Nephron progenitor cell (in vitro differentiated cells): ENCODE measurements at regions not wholly inside any gene's neighbourhood (a gene's known extent, or its start where the extent isn't known, plus 50 kb on each side); places are given as distances from the start of the nearest gene placed in this dataset.
"Not testable (repeated sequence)": the region's sequence is repeated elsewhere in the genome, so short reads cannot be mapped to it uniquely, and the experiment has no call there.

ENCODE experiments used
- DNase-seq: peaks from one replicate; pipeline ENCODE4 v3.0.0; 2021
- H3K27ac Mint-ChIP-seq: 2 replicates; pipeline ENCODE4 v1.8.0; 2021; ENCODE audit warnings: mild to moderate bottlenecking, moderate library complexity, mixed read lengths
- H3K27me3 Mint-ChIP-seq: 2 replicates; pipeline ENCODE4 v1.8.0; 2021; ENCODE audit warnings: mild to moderate bottlenecking, low read depth, mixed read lengths; ENCODE audit not compliant: poor library complexity
- H3K36me3 Mint-ChIP-seq: 2 replicates; pipeline ENCODE4 v1.8.0; 2021; ENCODE audit warnings: low read depth, mixed read lengths
- H3K4me1 Mint-ChIP-seq: 2 replicates; pipeline ENCODE4 v1.8.0; 2021; ENCODE audit warnings: mixed read lengths
- H3K4me3 Mint-ChIP-seq: 2 replicates; pipeline ENCODE4 v1.8.0; 2021; ENCODE audit warnings: mild to moderate bottlenecking, moderate library complexity, mixed read lengths
- H3K9me3 Mint-ChIP-seq: 2 replicates; pipeline ENCODE4 v1.8.0; 2021; ENCODE audit warnings: mild to moderate bottlenecking, moderate library complexity, mixed read lengths
- TF ChIP-seq, protein P1 (sequence below): fragments of 200-600 bp; sonication (generic); IDR thresholded peaks from 2 replicates; pipeline ENCODE4 v1.5.0; 2021; ENCODE audit warnings: antibody characterized with exemption

DNA sequence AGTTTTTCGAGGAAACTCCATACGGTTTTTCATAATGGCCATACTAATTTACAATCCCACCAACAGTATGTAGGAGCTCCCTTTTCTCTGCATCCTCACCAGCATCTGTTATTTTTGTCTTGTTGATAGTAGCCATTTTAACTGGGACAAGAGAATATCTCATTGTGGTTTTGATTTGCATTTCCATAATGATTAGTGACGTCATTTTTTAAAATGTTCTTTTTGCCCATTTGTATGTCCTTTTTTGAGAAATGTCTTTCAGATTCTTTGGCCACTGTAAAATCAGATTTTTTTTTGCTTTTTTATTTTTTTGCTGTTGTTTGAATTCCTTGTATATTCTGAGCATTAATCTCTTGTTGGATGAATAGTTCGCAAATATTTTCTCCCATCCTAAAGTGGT is 243.9 kb downstream of the TRIML1 start:
- no peaks in the 10 kb centered on the region for H3K27me3 Mint-ChIP-seq
- peaks cover 28% of the 10 kb centered on the region for H3K9me3 Mint-ChIP-seq
- DNase-seq, result no peak
- TF ChIP-seq, protein P1, sequence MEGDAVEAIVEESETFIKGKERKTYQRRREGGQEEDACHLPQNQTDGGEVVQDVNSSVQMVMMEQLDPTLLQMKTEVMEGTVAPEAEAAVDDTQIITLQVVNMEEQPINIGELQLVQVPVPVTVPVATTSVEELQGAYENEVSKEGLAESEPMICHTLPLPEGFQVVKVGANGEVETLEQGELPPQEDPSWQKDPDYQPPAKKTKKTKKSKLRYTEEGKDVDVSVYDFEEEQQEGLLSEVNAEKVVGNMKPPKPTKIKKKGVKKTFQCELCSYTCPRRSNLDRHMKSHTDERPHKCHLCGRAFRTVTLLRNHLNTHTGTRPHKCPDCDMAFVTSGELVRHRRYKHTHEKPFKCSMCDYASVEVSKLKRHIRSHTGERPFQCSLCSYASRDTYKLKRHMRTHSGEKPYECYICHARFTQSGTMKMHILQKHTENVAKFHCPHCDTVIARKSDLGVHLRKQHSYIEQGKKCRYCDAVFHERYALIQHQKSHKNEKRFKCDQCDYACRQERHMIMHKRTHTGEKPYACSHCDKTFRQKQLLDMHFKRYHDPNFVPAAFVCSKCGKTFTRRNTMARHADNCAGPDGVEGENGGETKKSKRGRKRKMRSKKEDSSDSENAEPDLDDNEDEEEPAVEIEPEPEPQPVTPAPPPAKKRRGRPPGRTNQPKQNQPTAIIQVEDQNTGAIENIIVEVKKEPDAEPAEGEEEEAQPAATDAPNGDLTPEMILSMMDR, result no peak
- H3K36me3 Mint-ChIP-seq, result no peaks in the 10 kb centered on the region
- no peak overlapping the region for H3K27ac Mint-ChIP-seq
- peaks cover 6% of the 10 kb centered on the region for H3K4me1 Mint-ChIP-seq
- no peak overlapping the region for H3K4me3 Mint-ChIP-seq

DNA sequence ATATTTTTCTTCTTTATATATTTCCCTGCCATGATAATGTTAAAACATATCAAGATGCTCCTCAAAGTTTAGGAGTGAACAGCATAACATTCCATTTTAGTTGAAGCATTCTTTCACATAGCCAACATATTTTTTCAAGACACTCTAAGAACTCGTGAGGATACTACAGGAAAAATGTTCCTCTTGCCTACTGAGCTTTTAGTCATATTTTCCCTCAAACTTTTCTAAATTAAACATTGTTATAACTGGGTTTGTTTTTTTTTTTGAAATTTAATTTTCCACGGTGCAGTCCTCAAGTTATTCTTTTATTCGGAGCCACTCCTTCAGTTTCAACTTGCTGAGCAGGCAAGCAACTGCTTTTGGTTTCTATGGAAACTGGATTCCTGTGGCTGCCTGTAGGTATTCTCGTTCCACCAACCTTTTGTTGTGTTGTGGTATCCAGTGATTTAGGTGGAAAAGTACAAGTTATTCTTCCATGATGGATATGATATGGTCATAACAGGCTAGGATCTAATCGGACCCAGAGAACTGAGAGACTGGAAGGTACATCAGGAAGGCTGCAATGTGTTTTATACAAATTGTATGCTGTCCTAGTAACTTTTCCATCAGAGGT is 248.0 kb downstream of the TRIML1 start:
- Mint-ChIP-seq H3K9me3 (peaks cover 47% of the 10 kb centered on the region), H3K36me3 (no peaks in the 10 kb centered on the region), H3K4me3 (no peak overlapping the region), H3K4me1 (peaks cover 6% of the 10 kb centered on the region), H3K27me3 (no peaks in the 10 kb centered on the region), H3K27ac (no peak overlapping the region)
- DNase-seq, result no peak
- TF ChIP-seq, protein P1, result no peak

DNA sequence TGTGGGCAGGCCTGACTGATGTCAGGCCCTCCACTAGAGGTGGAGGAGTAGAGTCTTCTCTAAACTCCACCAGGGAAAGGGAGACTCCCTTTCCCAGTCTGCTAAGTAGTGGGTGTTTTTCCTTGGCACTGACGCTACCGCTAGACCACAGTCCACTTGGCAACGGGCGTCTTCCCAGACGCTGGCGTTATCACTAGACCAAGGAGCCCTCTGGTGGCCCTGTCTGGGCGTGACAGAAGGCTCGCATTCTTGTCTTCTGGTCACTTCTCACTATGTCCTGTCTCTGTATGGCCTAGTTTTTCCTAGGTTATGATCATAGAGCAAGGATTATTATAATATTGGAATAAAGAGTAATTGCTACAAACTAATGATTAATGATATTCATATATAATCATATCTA is 252.1 kb downstream of the TRIML1 start:
- H3K9me3 Mint-ChIP-seq, result peaks cover 42% of the 10 kb centered on the region
- H3K4me1 Mint-ChIP-seq, H3K27me3 Mint-ChIP-seq, H3K36me3 Mint-ChIP-seq, H3K4me3 Mint-ChIP-seq, DNase-seq, H3K27ac Mint-ChIP-seq: not testable (repeated sequence)

DNA sequence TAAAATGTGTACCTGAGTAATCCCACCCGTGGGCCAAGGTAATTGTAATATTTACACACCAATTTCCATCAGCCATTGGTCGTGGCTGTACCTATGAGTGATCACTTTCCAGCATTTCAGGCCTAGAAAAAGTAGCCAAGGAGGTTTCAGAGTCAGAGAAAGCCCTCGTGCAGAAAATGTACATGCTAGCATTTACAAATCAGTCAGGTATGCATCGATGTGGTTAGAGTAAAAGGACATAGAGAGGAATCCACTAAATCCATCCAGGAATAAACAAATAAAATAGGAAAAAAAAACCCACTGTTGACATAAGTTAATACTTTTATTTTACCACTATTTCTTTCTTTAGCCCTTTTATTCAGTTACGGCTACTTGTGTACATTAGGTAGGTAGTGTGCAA is 256.8 kb downstream of the TRIML1 start:
- Mint-ChIP-seq H3K4me3 (no peak overlapping the region), H3K9me3 (peaks cover 19% of the 10 kb centered on the region), H3K27me3 (peaks cover 2% of the 10 kb centered on the region), H3K4me1 (no peaks in the 10 kb centered on the region), H3K36me3 (no peaks in the 10 kb centered on the region), H3K27ac (no peak overlapping the region)
- TF ChIP-seq, protein P1, result no peak
- no peak for DNase-seq

DNA sequence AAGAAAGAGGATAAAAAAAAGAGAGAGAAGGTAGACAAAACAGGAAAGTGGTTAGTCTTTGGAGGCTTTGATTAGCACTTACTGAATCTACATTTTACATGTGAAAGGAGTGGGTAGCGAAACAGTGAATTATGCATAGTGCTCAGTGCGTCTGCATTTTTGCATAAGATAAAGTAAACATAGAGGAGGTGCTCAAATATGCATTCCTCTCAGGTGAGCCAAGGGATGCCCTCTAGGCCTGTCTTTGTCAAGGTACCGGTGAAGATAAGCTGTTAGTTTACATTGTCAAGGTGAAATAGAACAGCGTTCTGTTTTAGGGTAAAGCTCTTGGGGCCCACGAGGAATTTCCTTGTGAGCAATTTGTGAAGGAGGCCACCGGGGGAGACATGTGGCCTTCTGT is 260.6 kb downstream of the TRIML1 start:
- Mint-ChIP-seq H3K27me3 (peaks cover 5% of the 10 kb centered on the region), H3K4me1 (no peaks in the 10 kb centered on the region), H3K4me3 (no peak overlapping the region), H3K27ac (no peak overlapping the region), H3K36me3 (no peaks in the 10 kb centered on the region), H3K9me3 (no peaks in the 10 kb centered on the region)
- TF ChIP-seq, protein P1, result no peak
- no peak for DNase-seq

DNA sequence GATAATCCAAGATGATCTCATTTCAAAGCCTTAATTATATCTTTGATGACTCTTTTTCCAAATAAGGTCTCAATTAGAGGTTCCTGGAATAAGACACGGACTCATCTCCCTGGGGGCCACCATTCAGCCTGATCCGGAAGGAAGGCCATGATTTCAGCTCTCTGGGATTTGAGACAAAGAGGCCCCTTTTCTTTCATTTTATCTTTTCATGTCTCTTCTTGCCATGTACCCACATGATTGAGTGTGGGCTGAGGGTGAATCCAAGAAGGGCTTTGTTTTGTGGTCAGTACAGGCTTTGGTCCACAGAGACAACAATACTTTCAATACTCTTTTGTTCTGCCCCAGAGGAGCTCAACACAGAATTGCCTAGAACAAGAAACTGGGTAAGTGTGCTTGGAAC is 261.2 kb downstream of the TRIML1 start:
- no peak for DNase-seq
- Mint-ChIP-seq H3K27me3 (peaks cover 3% of the 10 kb centered on the region), H3K4me3 (no peak overlapping the region), H3K9me3 (no peaks in the 10 kb centered on the region), H3K4me1 (no peaks in the 10 kb centered on the region), H3K27ac (no peak overlapping the region), H3K36me3 (no peaks in the 10 kb centered on the region)
- TF ChIP-seq, protein P1, result no peak
